H1 (cell line): ENCODE measurements at regions not wholly inside any gene's neighbourhood (a gene's known extent, or its start where the extent isn't known, plus 50 kb on each side); places are given as distances from the start of the nearest gene placed in this dataset.

Source experiments
- CTCF ChIA-PET: fragments of 300-600 bp; sonication (Branson Sonifier 250); formaldehyde crosslinking; loops from one replicate; lab custom pipeline; 2021; ENCODE audit not compliant: partially characterized antibody; lab: Charles Lee
- POLR2A ChIA-PET: fragments of 300-600 bp; sonication (Branson Sonifier 250); formaldehyde crosslinking; loops from one replicate; lab custom pipeline; 2021; ENCODE audit warnings: inconsistent platforms; ENCODE audit not compliant: partially characterized antibody; lab: Charles Lee
- DNase-seq, 2 experiments: peaks; one replicate each; pipeline versions ENCODE4 v3.0.0 to v3.0.0-alpha.2; 2010 to 2022; ENCODE audit warnings: low spot score in 2 of 2, low read depth in 1 of 2, mixed read lengths in 1 of 2
- FAIRE-seq: peaks from 2 replicates; lab custom pipeline; 2011; peaks lifted over from hg19 to GRCh38; lab: Jason Lieb, UNC
- H2AFZ ChIP-seq: 2 replicates; pipeline ENCODE4 v1.8.1; 2012; ENCODE audit warnings: low read length, inconsistent platforms
- H2AK5ac ChIP-seq: 2 replicates; pipeline ENCODE4 v1.6.1; 2013; ENCODE audit warnings: low read depth, low read length
- H2BK120ac ChIP-seq: replicated peaks from 2 replicates; pipeline ENCODE3; 2013; ENCODE audit warnings: low read depth, low read length, inconsistent platforms
- H2BK12ac ChIP-seq: 2 replicates; pipeline ENCODE4 v1.6.1; 2013; ENCODE audit warnings: low read depth, low read length
- H2BK15ac ChIP-seq: 2 replicates; pipeline ENCODE4 v1.6.1; 2013; ENCODE audit warnings: low read length
- H2BK20ac ChIP-seq: 2 replicates; pipeline ENCODE4 v1.6.1; 2013; ENCODE audit warnings: low read length
- H2BK5ac ChIP-seq: 2 replicates; pipeline ENCODE4 v1.6.1; 2013; ENCODE audit warnings: low read depth, low read length
- H3K14ac ChIP-seq: 2 replicates; pipeline ENCODE4 v1.6.1; 2013; ENCODE audit warnings: inconsistent platforms; ENCODE audit not compliant: insufficient read length
- H3K18ac ChIP-seq: 2 replicates; pipeline ENCODE4 v1.6.1; 2013; ENCODE audit warnings: low read length; ENCODE audit errors: extremely low read depth
- H3K23ac ChIP-seq: 2 replicates; pipeline ENCODE4 v1.6.1; 2013; ENCODE audit warnings: inconsistent platforms; ENCODE audit not compliant: insufficient read length
- H3K23me2 ChIP-seq: 2 replicates; pipeline ENCODE4 v1.6.1; 2013; ENCODE audit warnings: low read depth, low read length
- H3K27ac ChIP-seq: 2 replicates; pipeline ENCODE4 v1.6.1; 2011; ENCODE audit warnings: low read depth, low read length, inconsistent platforms
- H3K27me3 ChIP-seq, 4 experiments: replicated peaks in 1 of 4; 1 replicate in 1 of 4; 2 replicates in 3 of 4; pipeline versions ENCODE4 v1.6.1 to v1.8.1; 2011 to 2013; ENCODE audit warnings: low read length in 3 of 4, mild to moderate bottlenecking in 3 of 4, inconsistent platforms in 2 of 4, mixed read lengths in 2 of 4, moderate library complexity in 1 of 4; ENCODE audit not compliant: control insufficient read depth in 3 of 4, insufficient read depth in 3 of 4; ENCODE audit errors: extremely low read depth in 1 of 4
- H3K36me3 ChIP-seq, 4 experiments: 2 replicates each; pipeline versions ENCODE4 v1.6.1 to v1.8.1; 2011 to 2013; ENCODE audit warnings: mild to moderate bottlenecking in 4 of 4, low read length in 3 of 4, moderate library complexity in 2 of 4, control low read depth in 1 of 4, inconsistent platforms in 1 of 4; ENCODE audit not compliant: insufficient read depth in 4 of 4, control insufficient read depth in 2 of 4
- H3K4ac ChIP-seq: replicated peaks from 2 replicates; pipeline ENCODE3; 2013; ENCODE audit warnings: low read length, low read depth, mixed read lengths, inconsistent platforms; ENCODE audit not compliant: insufficient read length
- H3K4me1 ChIP-seq, 4 experiments: replicated peaks in 1 of 4; 1 replicate in 1 of 4; 2 replicates in 3 of 4; pipeline versions ENCODE4 v1.6.1 to v1.8.1; 2011 to 2013; ENCODE audit warnings: low read length in 3 of 4, inconsistent platforms in 2 of 4, mixed read lengths in 1 of 4; ENCODE audit not compliant: insufficient read depth in 4 of 4, control insufficient read depth in 3 of 4
- H3K4me2 ChIP-seq, 2 experiments: 2 replicates each; pipeline versions ENCODE4 v1.6.1 to v1.8.1; 2011 to 2013; ENCODE audit warnings: low read depth in 2 of 2, low read length in 2 of 2, control low read depth in 1 of 2, inconsistent platforms in 1 of 2, mild to moderate bottlenecking in 1 of 2; ENCODE audit not compliant: insufficient read depth in 1 of 2
- H3K4me3 ChIP-seq, 4 experiments: fragments of 200-600, 300-600 bp in 1 of 4; sonication (generic), shearing (Covaris generic), sonication (Bioruptor Twin) in 1 of 4; 2 replicates each; pipeline versions ENCODE4 v1.5.1 to v1.8.1; 2011 to 2016; ENCODE audit warnings: low read length in 4 of 4, low read depth in 3 of 4, control low read depth in 2 of 4, inconsistent platforms in 2 of 4, mild to moderate bottlenecking in 2 of 4, mixed read lengths in 1 of 4, moderate library complexity in 1 of 4; ENCODE audit not compliant: insufficient read depth in 2 of 4; ENCODE audit errors: extremely low read depth in 1 of 4
- H3K56ac ChIP-seq: replicated peaks from 2 replicates; pipeline ENCODE3; 2013; ENCODE audit warnings: low read depth, mild to moderate bottlenecking, mixed read lengths, low read length, inconsistent platforms; ENCODE audit not compliant: insufficient read length
- H3K79me1 ChIP-seq: 2 replicates; pipeline ENCODE4 v1.6.1; 2013; ENCODE audit warnings: low read depth, low read length, control low read depth
- H3K79me2 ChIP-seq, 2 experiments: 2 replicates each; pipeline versions ENCODE4 v1.6.1 to v1.8.1; 2012 to 2013; ENCODE audit warnings: low read length in 2 of 2, mild to moderate bottlenecking in 2 of 2, inconsistent platforms in 1 of 2; ENCODE audit not compliant: insufficient read depth in 2 of 2, control insufficient read depth in 1 of 2
- H3K9ac ChIP-seq, 4 experiments: replicated peaks in 1 of 4; 1 replicate in 1 of 4; 2 replicates in 3 of 4; pipeline versions ENCODE4 v1.6.1 to v1.8.1; 2011 to 2013; ENCODE audit warnings: low read depth in 3 of 4, low read length in 3 of 4, control low read depth in 2 of 4, mild to moderate bottlenecking in 2 of 4, moderate library complexity in 2 of 4, inconsistent platforms in 1 of 4; ENCODE audit errors: extremely low read depth in 1 of 4
- H3K9me3 ChIP-seq, 2 experiments: 2 replicates each; pipeline versions ENCODE4 v1.6.1 to v1.8.1; 2012 to 2013; ENCODE audit warnings: mild to moderate bottlenecking in 2 of 2, moderate library complexity in 2 of 2, control low read depth in 1 of 2, inconsistent platforms in 1 of 2, low read depth in 1 of 2, low read length in 1 of 2, mixed read lengths in 1 of 2; ENCODE audit not compliant: insufficient read depth in 2 of 2
- H4K20me1 ChIP-seq, 2 experiments: replicated peaks in 1 of 2; 2 replicates each; pipeline versions ENCODE3 to v1.8.1; 2011 to 2013; ENCODE audit warnings: inconsistent platforms in 2 of 2, low read length in 2 of 2, mild to moderate bottlenecking in 1 of 2; ENCODE audit not compliant: insufficient read depth in 2 of 2, control insufficient read depth in 1 of 2
- H4K5ac ChIP-seq: 2 replicates; pipeline ENCODE4 v1.6.1; 2013; ENCODE audit warnings: low read length, low read depth, mixed read lengths, inconsistent platforms; ENCODE audit not compliant: insufficient read length
- H4K8ac ChIP-seq: 2 replicates; pipeline ENCODE4 v1.8.0; 2013; ENCODE audit warnings: mild to moderate bottlenecking, moderate library complexity, low read length, inconsistent platforms; ENCODE audit not compliant: insufficient read depth; ENCODE audit errors: extremely low read depth
- H4K91ac ChIP-seq: replicated peaks from 2 replicates; pipeline ENCODE3; 2013; ENCODE audit warnings: low read length, mixed read lengths, inconsistent platforms; ENCODE audit not compliant: insufficient read length
- CBX5 ChIP-seq: fragments of 300-800, 300-1000 bp; sonication (generic); IDR thresholded peaks from 2 replicates; pipeline ENCODE4 v1.7.1; 2016; ENCODE audit warnings: antibody characterized with exemption, low read length, low read depth
- CTCF ChIP-seq, 3 experiments: IDR thresholded peaks; 1 replicate in 2 of 3; 2 replicates in 1 of 3; pipeline versions ENCODE4 v1.5.1 to v1.6.1; 2011; ENCODE audit warnings: low read length in 3 of 3, mild to moderate bottlenecking in 3 of 3, inconsistent platforms in 2 of 3, low read depth in 1 of 3, moderate library complexity in 1 of 3; ENCODE audit not compliant: insufficient read depth in 1 of 3; ENCODE audit errors: control extremely low read depth in 1 of 3
- NANOG ChIP-seq: IDR thresholded peaks from 2 replicates; pipeline ENCODE4 v1.6.1; 2011; ENCODE audit warnings: low read length, low read depth, mild to moderate bottlenecking, inconsistent platforms; ENCODE audit not compliant: insufficient read depth, poor library complexity, severe bottlenecking
- RAD21 ChIP-seq, 2 experiments: IDR thresholded peaks in 1 of 2; conservative IDR thresholded peaks in 1 of 2; 2 replicates each; pipeline ENCODE4 v1.6.1; 2011; ENCODE audit warnings: low read depth in 2 of 2, low read length in 2 of 2, improper control_type of control experiment in 1 of 2, inconsistent platforms in 1 of 2, mild to moderate bottlenecking in 1 of 2, moderate library complexity in 1 of 2
- SIN3A ChIP-seq, 2 experiments: IDR thresholded peaks in 1 of 2; conservative IDR thresholded peaks in 1 of 2; 2 replicates each; pipeline ENCODE4 v1.6.1; 2011 to 2012; ENCODE audit warnings: low read length in 2 of 2, improper control_type of control experiment in 1 of 2, low read depth in 1 of 2, mild to moderate bottlenecking in 1 of 2
- TAF7 ChIP-seq: optimal IDR thresholded peaks from 2 replicates; pipeline ENCODE3; 2011; ENCODE audit warnings: low read depth, mild to moderate bottlenecking, inconsistent platforms, low read length, moderate library complexity, borderline replicate concordance
- WGBS, 2 experiments: shearing (Covaris generic) in 1 of 2; methylation state at CpG; one replicate each; pipeline versions ENCODE4 v1.1.6 to v1.1.7; 2013 to 2015; ENCODE audit warnings: low lambda C conversion rate in 2 of 2, mixed read lengths in 2 of 2, inconsistent platforms in 1 of 2, low coverage in 1 of 2, missing lambda C conversion rate in 1 of 2; ENCODE audit not compliant: insufficient replicate concordance in 2 of 2, insufficient coverage in 1 of 2, insufficient read length in 1 of 2; ENCODE audit errors: extremely low coverage in 1 of 2, missing lambda C conversion rate in 1 of 2; 5-methylcytosine and 5-hydroxymethylcytosine counted together

GRCh38 chrX:26442340-26442739, 226.4 kb downstream of the MAGEB5 start:
- Histone ChIP-seq H3K27me3 (no peaks in the 10 kb centered on the region), H3K14ac (no peak overlapping the region), H2BK5ac (no peak overlapping the region), H2BK12ac (no peak overlapping the region), H4K8ac (no peak overlapping the region), H4K5ac (no peak overlapping the region), H2BK15ac (no peak overlapping the region), H3K4me2 (no peak overlapping the region), H3K23me2 (no peaks in the 10 kb centered on the region), H3K4me3 (no peak overlapping the region), H3K27ac (no peak overlapping the region), H2BK120ac (no peak overlapping the region), H3K36me3 (no peaks in the 10 kb centered on the region), H4K91ac (no peak overlapping the region), H3K79me1 (no peaks in the 10 kb centered on the region), H2BK20ac (no peak overlapping the region), H3K79me2 (no peaks in the 10 kb centered on the region), H3K9me3 (no peaks in the 10 kb centered on the region), H3K56ac (no peak overlapping the region), H4K20me1 (no peaks in the 10 kb centered on the region), H3K18ac (no peak overlapping the region), H2AK5ac (no peak overlapping the region), H2AFZ (no peak overlapping the region), H3K4ac (no peak overlapping the region), H3K23ac (no peak overlapping the region), H3K4me1 (no peaks in the 10 kb centered on the region), H3K9ac (no peak overlapping the region)
- DNase-seq (no peak), FAIRE-seq (peak; percentile 39)
- ChIA-PET POLR2A (no interaction called here), CTCF (interaction anchor here (1.1 to 1.4 kb wide), 5 partner anchors 9 to 341 kb away, joined by 3 to 8 read pairs (median 4); no protein-coding TSS in a partner anchor)
- TF ChIP-seq NANOG, result no peak
- TF ChIP-seq CBX5, result no peak
- TF ChIP-seq TAF7, result no peak
- TF ChIP-seq CTCF (IDR thresholded peaks at IDR 0.05; ENCODE audit: control extremely low read depth in 1 of 3, insufficient read depth in 1 of 3, low read depth in 1 of 3, low read length in 3 of 3), result peak in 2 of 3 experiments; percentile 25 to 50; a peak in 2 of 4 replicates
- peak; percentile 59 to 63 for TF ChIP-seq RAD21 (IDR thresholded peaks at IDR 0.05 in 1 of 2, conservative IDR thresholded peaks at IDR 0.05 in 1 of 2; ENCODE audit: low read depth in 2 of 2, low read length in 2 of 2)
- no peak for TF ChIP-seq SIN3A (conservative IDR thresholded peaks at IDR 0.05 in 1 of 2, IDR thresholded peaks at IDR 0.05 in 1 of 2; ENCODE audit: low read depth in 1 of 2, low read length in 2 of 2)
- WGBS, 2 experiments, result 27% methylated on average over 1 of the region's 1 CpG; no CpG with 5 or more reads in 1 of the 2 experiments
